H9 (cell line): ENCODE measurements at regions not wholly inside any gene's neighbourhood (a gene's known extent, or its start where the extent isn't known, plus 50 kb on each side); places are given as distances from the start of the nearest gene placed in this dataset.

Experiments used
- DNase-seq: peaks from one replicate; pipeline ENCODE4 v3.0.0-alpha.2; 2017
- H2AFZ ChIP-seq: one replicate; pipeline ENCODE4 v1.6.1; 2013; ENCODE audit warnings: mild to moderate bottlenecking, low read length, control low read depth, moderate library complexity
- H2AK5ac ChIP-seq: 2 replicates; pipeline ENCODE4 v1.6.1; 2013; ENCODE audit warnings: low read length, control low read depth, mixed read lengths; ENCODE audit not compliant: insufficient read length
- H2BK120ac ChIP-seq: one replicate; pipeline ENCODE4 v1.6.1; 2013; ENCODE audit warnings: low read depth, mild to moderate bottlenecking, low read length, control low read depth, inconsistent platforms; ENCODE audit not compliant: poor library complexity, severe bottlenecking
- H2BK12ac ChIP-seq: 2 replicates; pipeline ENCODE4 v1.6.1; 2013; ENCODE audit warnings: low read length, control low read depth, mixed read lengths, low read depth; ENCODE audit not compliant: insufficient read length
- H2BK15ac ChIP-seq: 2 replicates; pipeline ENCODE4 v1.6.1; 2013; ENCODE audit warnings: low read depth, low read length, control low read depth
- H2BK20ac ChIP-seq: one replicate; pipeline ENCODE4 v1.6.1; 2013; ENCODE audit warnings: low read depth, mild to moderate bottlenecking, low read length, control low read depth, inconsistent platforms; ENCODE audit not compliant: poor library complexity, severe bottlenecking
- H2BK5ac ChIP-seq: 2 replicates; pipeline ENCODE4 v1.6.1; 2013; ENCODE audit warnings: low read length, control low read depth, mixed read lengths; ENCODE audit not compliant: insufficient read length
- H3K14ac ChIP-seq: 2 replicates; pipeline ENCODE4 v1.6.1; 2013; ENCODE audit warnings: low read length, control low read depth; ENCODE audit not compliant: insufficient read depth
- H3K18ac ChIP-seq: 2 replicates; pipeline ENCODE4 v1.6.1; 2013; ENCODE audit warnings: low read depth, mild to moderate bottlenecking, mixed read lengths, low read length, control low read depth; ENCODE audit not compliant: insufficient read length
- H3K23ac ChIP-seq: 2 replicates; pipeline ENCODE4 v1.6.1; 2013; ENCODE audit warnings: low read length, control low read depth, mixed read lengths, low read depth; ENCODE audit not compliant: insufficient read length
- H3K23me2 ChIP-seq: 2 replicates; pipeline ENCODE4 v1.6.1; 2013; ENCODE audit warnings: low read depth, mild to moderate bottlenecking, mixed read lengths, low read length, control low read depth; ENCODE audit not compliant: insufficient read length, poor library complexity, severe bottlenecking
- H3K27ac ChIP-seq: 2 replicates; pipeline ENCODE4 v1.5.1; 2013; ENCODE audit warnings: low read length, control low read depth, mixed read lengths, low read depth; ENCODE audit not compliant: insufficient read length
- H3K27me3 ChIP-seq: 2 replicates; pipeline ENCODE4 v1.6.1; 2013; ENCODE audit warnings: low read length, control low read depth, inconsistent platforms; ENCODE audit not compliant: insufficient read depth
- H3K4ac ChIP-seq: 2 replicates; pipeline ENCODE4 v1.6.1; 2013; ENCODE audit warnings: low read depth, mild to moderate bottlenecking, control low read depth, inconsistent platforms, low read length, moderate library complexity
- H3K4me1 ChIP-seq: 2 replicates; pipeline ENCODE4 v1.6.1; 2013; ENCODE audit warnings: low read length, control low read depth, inconsistent platforms; ENCODE audit not compliant: insufficient read depth
- H3K4me2 ChIP-seq: 2 replicates; pipeline ENCODE4 v1.6.1; 2013; ENCODE audit warnings: low read length, control low read depth, mixed read lengths; ENCODE audit not compliant: insufficient read length, insufficient read depth
- H3K56ac ChIP-seq: 2 replicates; pipeline ENCODE4 v1.6.1; 2013; ENCODE audit warnings: low read depth, mild to moderate bottlenecking, mixed read lengths, low read length, control low read depth; ENCODE audit not compliant: insufficient read length
- H3K79me1 ChIP-seq: 2 replicates; pipeline ENCODE4 v1.6.1; 2013; ENCODE audit warnings: low read depth, mild to moderate bottlenecking, moderate library complexity, low read length, control low read depth, inconsistent platforms; ENCODE audit not compliant: insufficient read depth, poor library complexity, severe bottlenecking
- H3K79me2 ChIP-seq: 2 replicates; pipeline ENCODE4 v1.6.1; 2013; ENCODE audit warnings: low read length, control low read depth, inconsistent platforms; ENCODE audit not compliant: insufficient read depth
- H3K9ac ChIP-seq: 2 replicates; pipeline ENCODE4 v1.6.1; 2013; ENCODE audit warnings: low read length, control low read depth, mixed read lengths; ENCODE audit not compliant: insufficient read length; ENCODE audit errors: extremely low read depth
- H3K9me3 ChIP-seq: one replicate; pipeline ENCODE4 v1.6.1; 2013; ENCODE audit warnings: low read depth, low read length, inconsistent platforms; ENCODE audit not compliant: control insufficient read depth
- H3T11ph ChIP-seq: one replicate; pipeline ENCODE4 v1.6.1; 2013; ENCODE audit warnings: mild to moderate bottlenecking, low read length, control low read depth, inconsistent platforms
- H4K20me1 ChIP-seq: one replicate; pipeline ENCODE4 v1.6.1; 2013; ENCODE audit not compliant: control insufficient read depth, insufficient read length, insufficient read depth
- H4K5ac ChIP-seq: 2 replicates; pipeline ENCODE4 v1.6.1; 2013; ENCODE audit warnings: low read depth, mild to moderate bottlenecking, mixed read lengths, low read length, control low read depth; ENCODE audit not compliant: insufficient read length
- H4K8ac ChIP-seq: replicated peaks from 2 replicates; pipeline ENCODE4 v1.6.1; 2013; ENCODE audit warnings: low read length, control low read depth, mixed read lengths, low read depth; ENCODE audit not compliant: insufficient read length
- H4K91ac ChIP-seq: 2 replicates; pipeline ENCODE4 v1.6.1; 2013; ENCODE audit warnings: low read depth, mild to moderate bottlenecking, moderate library complexity, mixed read lengths, low read length, control low read depth; ENCODE audit not compliant: insufficient read length
- H3K27ac Mint-ChIP-seq, 3 experiments: 2 replicates in 2 of 3; 3 replicates in 1 of 3; pipeline ENCODE4 v1.8.0; 2020 to 2021; ENCODE audit warnings: mixed read lengths in 3 of 3, mild to moderate bottlenecking in 1 of 3, moderate library complexity in 1 of 3
- H3K27me3 Mint-ChIP-seq: 2 replicates; pipeline ENCODE4 v1.8.0; 2021; ENCODE audit warnings: low read depth, mild to moderate bottlenecking, moderate library complexity, mixed read lengths
- H3K36me3 Mint-ChIP-seq, 3 experiments: 2 replicates in 2 of 3; 3 replicates in 1 of 3; pipeline ENCODE4 v1.8.0; 2020 to 2021; ENCODE audit warnings: low read depth in 3 of 3, mixed read lengths in 3 of 3; ENCODE audit not compliant: insufficient read depth in 1 of 3
- H3K4me1 Mint-ChIP-seq, 2 experiments: 2 replicates each; pipeline ENCODE4 v1.8.0; 2020; ENCODE audit warnings: mixed read lengths in 2 of 2
- H3K4me3 Mint-ChIP-seq, 2 experiments: 2 replicates in 1 of 2; 3 replicates in 1 of 2; pipeline ENCODE4 v1.8.0; 2020 to 2021; ENCODE audit warnings: mild to moderate bottlenecking in 2 of 2, mixed read lengths in 2 of 2, moderate library complexity in 1 of 2
- H3K9me3 Mint-ChIP-seq, 2 experiments: 2 replicates in 1 of 2; 3 replicates in 1 of 2; pipeline ENCODE4 v1.8.0; 2020; ENCODE audit warnings: mild to moderate bottlenecking in 2 of 2, mixed read lengths in 2 of 2, moderate library complexity in 1 of 2
- WGBS: extraction: QIAGEN DNeasy Blood & Tissue Kit; methylation state at CpG from one replicate; pipeline ENCODE4 v1.1.7; 2013; ENCODE audit warnings: missing lambda C conversion rate, low lambda C conversion rate, mixed read lengths; ENCODE audit not compliant: insufficient read length; ENCODE audit errors: extremely low coverage; 5-methylcytosine and 5-hydroxymethylcytosine counted together
- TF ChIP-seq, protein P1 (sequence below): fragments of 200-600 bp; sonication (generic); conservative IDR thresholded peaks from 3 replicates; pipeline ENCODE4 v1.8.0; 2021; ENCODE audit warnings: antibody characterized with exemption, mild to moderate bottlenecking

GRCh38 chr9:109935406-109936087 lies 155.5 kb downstream of the PALM2AKAP2 start:
- H2BK120ac ChIP-seq: no peak overlapping the region
- Mint-ChIP-seq H3K36me3 (no peaks in the 10 kb centered on the region), H3K9me3 (no peaks in the 10 kb centered on the region), H3K27ac (no peak overlapping the region), H3K4me3 (no peak overlapping the region), H3K27me3 (no peaks in the 10 kb centered on the region), H3K4me1 (peaks cover 0 to 6% of the 10 kb centered on the region in 2 experiments; a peak in 1 of 4 replicates)
- H4K8ac ChIP-seq: no peak overlapping the region
- H3K18ac ChIP-seq: no peak overlapping the region
- no peaks in the 10 kb centered on the region for H3K27me3 ChIP-seq
- no peak overlapping the region for H3T11ph ChIP-seq
- no peaks in the 10 kb centered on the region for H3K9me3 ChIP-seq
- no peak for DNase-seq
- H3K23ac ChIP-seq: no peak overlapping the region
- H3K4me1 ChIP-seq: no peaks in the 10 kb centered on the region
- no peak overlapping the region for H4K5ac ChIP-seq
- no peak overlapping the region for H3K14ac ChIP-seq
- no peaks in the 10 kb centered on the region for H4K20me1 ChIP-seq
- H4K91ac ChIP-seq: no peak overlapping the region
- H3K56ac ChIP-seq: no peak overlapping the region
- H2AFZ ChIP-seq: no peak overlapping the region
- no peak overlapping the region for H3K4ac ChIP-seq
- H3K79me1 ChIP-seq: no peaks in the 10 kb centered on the region
- H2BK15ac ChIP-seq: no peak overlapping the region
- H2BK20ac ChIP-seq: no peak overlapping the region
- H2AK5ac ChIP-seq: no peak overlapping the region
- TF ChIP-seq, protein P1, sequence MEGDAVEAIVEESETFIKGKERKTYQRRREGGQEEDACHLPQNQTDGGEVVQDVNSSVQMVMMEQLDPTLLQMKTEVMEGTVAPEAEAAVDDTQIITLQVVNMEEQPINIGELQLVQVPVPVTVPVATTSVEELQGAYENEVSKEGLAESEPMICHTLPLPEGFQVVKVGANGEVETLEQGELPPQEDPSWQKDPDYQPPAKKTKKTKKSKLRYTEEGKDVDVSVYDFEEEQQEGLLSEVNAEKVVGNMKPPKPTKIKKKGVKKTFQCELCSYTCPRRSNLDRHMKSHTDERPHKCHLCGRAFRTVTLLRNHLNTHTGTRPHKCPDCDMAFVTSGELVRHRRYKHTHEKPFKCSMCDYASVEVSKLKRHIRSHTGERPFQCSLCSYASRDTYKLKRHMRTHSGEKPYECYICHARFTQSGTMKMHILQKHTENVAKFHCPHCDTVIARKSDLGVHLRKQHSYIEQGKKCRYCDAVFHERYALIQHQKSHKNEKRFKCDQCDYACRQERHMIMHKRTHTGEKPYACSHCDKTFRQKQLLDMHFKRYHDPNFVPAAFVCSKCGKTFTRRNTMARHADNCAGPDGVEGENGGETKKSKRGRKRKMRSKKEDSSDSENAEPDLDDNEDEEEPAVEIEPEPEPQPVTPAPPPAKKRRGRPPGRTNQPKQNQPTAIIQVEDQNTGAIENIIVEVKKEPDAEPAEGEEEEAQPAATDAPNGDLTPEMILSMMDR: no peak
- no peaks in the 10 kb centered on the region for H3K79me2 ChIP-seq
- no peak overlapping the region for H3K4me2 ChIP-seq
- no peaks in the 10 kb centered on the region for H3K23me2 ChIP-seq
- WGBS: no CpG with 5 or more reads among the region's 1 CpG
- H3K9ac ChIP-seq: no peak overlapping the region
- H2BK12ac ChIP-seq: no peak overlapping the region
- no peak overlapping the region for H2BK5ac ChIP-seq
- no peak overlapping the region for H3K27ac ChIP-seq
